Fibroblast of lung (primary cell): ENCODE measurements at regions not wholly inside any gene's neighbourhood (a gene's known extent, or its start where the extent isn't known, plus 50 kb on each side); places are given as distances from the start of the nearest gene placed in this dataset.

Experiments
- EZH2 ChIP-seq: IDR thresholded peaks from 2 replicates; pipeline ENCODE4 v1.5.1; 2012; ENCODE audit warnings: low read length, control low read depth, mild to moderate bottlenecking; ENCODE audit errors: missing control alignments
- TF ChIP-seq, protein P1 (sequence below), 2 donors: IDR thresholded peaks in 1 of 2; conservative IDR thresholded peaks in 1 of 2; 1 replicate in 1 of 2; 2 replicates in 1 of 2; pipeline ENCODE4 v1.5.1; 2011 to 2012; ENCODE audit warnings: low read length in 2 of 2, control low read depth in 1 of 2, inconsistent platforms in 1 of 2, low read depth in 1 of 2, mild to moderate bottlenecking in 1 of 2

DNA sequence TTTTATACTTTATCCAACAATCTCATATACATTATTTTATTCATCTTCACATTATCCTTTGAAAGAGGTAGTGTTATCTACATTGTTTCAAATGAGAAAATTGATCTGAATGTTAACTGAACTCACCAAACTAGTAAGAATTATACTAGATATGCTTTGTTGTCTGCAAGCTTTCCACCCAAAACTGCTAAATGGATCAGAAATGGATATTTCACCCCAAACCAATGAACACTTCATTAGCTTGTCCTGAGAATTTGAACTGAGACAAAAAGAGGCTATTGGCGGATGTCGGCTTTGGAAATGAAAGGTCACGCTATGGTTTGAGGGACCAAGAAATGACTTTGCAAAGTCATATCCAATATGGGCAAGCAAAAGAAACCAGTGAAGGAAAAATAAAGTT lies 201.9 kb upstream of the TRPM3 start:
- TF ChIP-seq, protein P1, sequence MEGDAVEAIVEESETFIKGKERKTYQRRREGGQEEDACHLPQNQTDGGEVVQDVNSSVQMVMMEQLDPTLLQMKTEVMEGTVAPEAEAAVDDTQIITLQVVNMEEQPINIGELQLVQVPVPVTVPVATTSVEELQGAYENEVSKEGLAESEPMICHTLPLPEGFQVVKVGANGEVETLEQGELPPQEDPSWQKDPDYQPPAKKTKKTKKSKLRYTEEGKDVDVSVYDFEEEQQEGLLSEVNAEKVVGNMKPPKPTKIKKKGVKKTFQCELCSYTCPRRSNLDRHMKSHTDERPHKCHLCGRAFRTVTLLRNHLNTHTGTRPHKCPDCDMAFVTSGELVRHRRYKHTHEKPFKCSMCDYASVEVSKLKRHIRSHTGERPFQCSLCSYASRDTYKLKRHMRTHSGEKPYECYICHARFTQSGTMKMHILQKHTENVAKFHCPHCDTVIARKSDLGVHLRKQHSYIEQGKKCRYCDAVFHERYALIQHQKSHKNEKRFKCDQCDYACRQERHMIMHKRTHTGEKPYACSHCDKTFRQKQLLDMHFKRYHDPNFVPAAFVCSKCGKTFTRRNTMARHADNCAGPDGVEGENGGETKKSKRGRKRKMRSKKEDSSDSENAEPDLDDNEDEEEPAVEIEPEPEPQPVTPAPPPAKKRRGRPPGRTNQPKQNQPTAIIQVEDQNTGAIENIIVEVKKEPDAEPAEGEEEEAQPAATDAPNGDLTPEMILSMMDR (conservative IDR thresholded peaks at IDR 0.05 in 1 of 2, IDR thresholded peaks at IDR 0.05 in 1 of 2; ENCODE audit: low read depth in 1 of 2, low read length in 2 of 2), result no peak
- TF ChIP-seq EZH2, result no peak
